ENCODE measurements at regions not wholly inside any gene's neighbourhood (a gene's known extent, or its start where the extent isn't known, plus 50 kb on each side); places are given as distances from the start of the nearest gene placed in this dataset.

- TF ChIP-seq CTCF (IDR thresholded peaks at IDR 0.05; ENCODE audit: control extremely low read depth in 1 of 3, insufficient read depth in 1 of 3, low read depth in 1 of 3, low read length in 3 of 3) = peak in 2 of 3 experiments; percentile 31 to 64; a peak in 2 of 4 replicates
- no peak for TF ChIP-seq RXRA (IDR thresholded peaks at IDR 0.05; ENCODE audit: insufficient read depth, low read depth, low read length)
- TF ChIP-seq EZH2 (IDR thresholded peaks at IDR 0.05; ENCODE audit: low read depth, low read length, severe bottlenecking) = no peak
- no peak for TF ChIP-seq TAF1 (IDR thresholded peaks at IDR 0.05; ENCODE audit: low read depth, low read length)
- no peak for TF ChIP-seq POLR2A (IDR thresholded peaks at IDR 0.05; ENCODE audit: control extremely low read depth in 1 of 2, low read depth in 2 of 2, low read length in 2 of 2)
- no peak for TF ChIP-seq CBX5 (IDR thresholded peaks at IDR 0.05; ENCODE audit: low read depth, low read length)
- no peak for TF ChIP-seq JUND (IDR thresholded peaks at IDR 0.05; ENCODE audit: low read length)
- TF ChIP-seq TBP (IDR thresholded peaks at IDR 0.05; ENCODE audit: low read depth, low read length) = no peak
- TF ChIP-seq POLR2AphosphoS5 (IDR thresholded peaks at IDR 0.05; ENCODE audit: low read depth, low read length) = no peak
- no peak for TF ChIP-seq E2F6 (IDR thresholded peaks at IDR 0.05)
Measured at GRCh38 chr2:193584522-193584938, 1389.8 kb upstream of the TMEFF2 start.
